Activated T-cell treated with anti-CD3 and anti-CD28 coated beads, Interleukin-2, amount 50 U/mL, for 4 hours (primary cell): ENCODE measurements at regions not wholly inside any gene's neighbourhood (a gene's known extent, or its start where the extent isn't known, plus 50 kb on each side); places are given as distances from the start of the nearest gene placed in this dataset.
"Not testable (repeated sequence)": the region's sequence is repeated elsewhere in the genome, so short reads cannot be mapped to it uniquely, and the experiment has no call there.

Experiments used
- ATAC-seq, 2 donors: fragments of 200-7000 bp; cut with Tn5 transposase; one replicate each; pipeline ENCODE4 v1.10.0; 2021
- DNase-seq: peaks from one replicate; pipeline ENCODE4 v3.0.0-alpha.2; 2020
- H3K27me3 Mint-ChIP-seq: one replicate; pipeline ENCODE4 v1.8.0; 2021; ENCODE audit warnings: low read depth, mixed read lengths
- H3K36me3 Mint-ChIP-seq: one replicate; pipeline ENCODE4 v1.8.0; 2022; ENCODE audit warnings: mixed read lengths; ENCODE audit not compliant: insufficient read depth
- H3K4me1 Mint-ChIP-seq: one replicate; pipeline ENCODE4 v1.8.0; 2021; ENCODE audit warnings: low read depth, mixed read lengths
- H3K4me3 Mint-ChIP-seq: one replicate; pipeline ENCODE4 v1.8.0; 2021; ENCODE audit warnings: mild to moderate bottlenecking, moderate library complexity, mixed read lengths
- H3K9me3 Mint-ChIP-seq: one replicate; pipeline ENCODE4 v1.8.0; 2021; ENCODE audit warnings: mixed read lengths

DNA sequence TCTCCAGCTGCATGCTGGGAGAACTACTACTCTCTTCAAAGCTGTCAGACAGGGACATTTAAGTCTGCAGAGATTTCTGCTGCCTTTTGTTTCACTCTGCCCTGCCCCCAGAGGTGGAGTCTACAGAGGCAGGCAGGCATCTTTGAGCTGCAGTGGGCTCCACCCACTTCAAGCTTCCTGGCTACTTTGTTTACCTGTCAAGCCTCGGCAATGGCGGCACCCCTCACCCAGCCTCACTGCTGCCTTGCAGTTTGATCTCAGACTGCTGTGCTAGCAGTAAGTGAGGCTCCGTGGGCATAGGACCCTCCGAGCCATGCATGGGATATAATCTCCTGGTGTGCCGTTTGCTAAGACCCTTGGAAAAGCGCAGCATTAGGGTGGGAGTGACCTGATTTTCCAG, 61.7 kb downstream of the DMRTA1 start:
- H3K4me3 Mint-ChIP-seq, DNase-seq, H3K9me3 Mint-ChIP-seq, ATAC-seq, H3K4me1 Mint-ChIP-seq, H3K27me3 Mint-ChIP-seq, H3K36me3 Mint-ChIP-seq: not testable (repeated sequence)

DNA sequence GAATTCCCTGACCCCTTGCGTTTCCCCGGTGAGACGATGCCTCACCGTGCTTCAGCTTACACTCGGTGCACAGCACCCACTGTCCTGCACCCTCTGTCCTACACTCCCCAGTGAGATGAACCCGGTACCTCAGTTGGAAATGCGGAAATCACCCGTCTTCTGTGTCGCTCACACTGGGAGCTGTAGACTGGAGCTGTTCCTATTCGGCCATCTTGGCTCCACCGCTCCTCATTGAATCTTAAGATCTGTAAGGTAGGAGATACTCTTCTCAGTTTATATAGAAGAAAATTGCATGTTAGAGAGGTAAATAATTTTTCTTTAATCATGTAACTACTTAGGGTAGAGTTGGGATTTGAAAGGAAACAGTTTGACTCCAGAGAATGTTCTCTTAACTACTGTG, 62.2 kb downstream of the DMRTA1 start:
- no peak overlapping the region for H3K4me3 Mint-ChIP-seq
- no peak for DNase-seq
- H3K36me3 Mint-ChIP-seq: no peaks in the 10 kb centered on the region
- no peak for ATAC-seq
- H3K27me3 Mint-ChIP-seq: peaks cover 5% of the 10 kb centered on the region
- H3K4me1 Mint-ChIP-seq: no peaks in the 10 kb centered on the region
- no peaks in the 10 kb centered on the region for H3K9me3 Mint-ChIP-seq

DNA sequence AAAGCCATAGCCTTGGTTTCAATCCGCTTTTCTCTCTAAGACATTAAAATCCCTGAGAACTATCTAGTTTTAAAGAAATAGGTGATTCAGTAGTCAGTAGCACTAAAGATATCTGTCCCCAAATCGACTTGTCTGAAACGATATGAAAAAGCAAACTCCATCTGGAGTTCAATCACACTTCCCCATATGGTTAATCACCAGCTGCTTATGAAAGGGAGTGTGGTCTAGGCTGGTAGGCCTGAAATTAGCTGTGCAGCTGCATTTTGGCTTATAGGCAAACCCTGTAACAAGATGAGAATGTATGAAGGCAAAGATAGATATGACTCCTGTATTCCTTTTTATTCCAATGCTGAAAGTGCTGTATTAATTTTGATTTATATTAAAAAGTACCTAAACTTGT, 65.9 kb downstream of the DMRTA1 start:
- peaks cover 2% of the 10 kb centered on the region for H3K27me3 Mint-ChIP-seq
- H3K36me3 Mint-ChIP-seq: no peaks in the 10 kb centered on the region

DNA sequence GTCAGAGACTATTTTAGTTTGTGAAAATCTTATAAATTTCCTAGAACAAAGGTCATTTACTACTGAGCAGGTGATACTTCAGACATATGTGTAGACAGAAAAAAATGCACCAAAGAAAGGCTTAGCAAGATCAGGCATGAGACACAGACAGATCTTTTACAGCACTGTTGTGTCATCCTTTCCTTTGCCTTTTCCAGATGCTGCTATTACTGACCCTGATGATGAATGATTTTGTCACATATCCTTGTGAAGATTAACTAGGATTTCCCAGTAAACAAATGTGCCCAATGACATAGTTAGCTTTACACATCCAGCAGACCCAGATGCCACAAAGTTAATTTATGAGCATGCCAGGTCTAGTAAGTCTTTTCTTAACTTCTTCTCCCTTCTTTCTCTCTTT, 68.2 kb downstream of the DMRTA1 start:
- DNase-seq (no peak), ATAC-seq (no peak)
- H3K9me3 Mint-ChIP-seq: no peaks in the 10 kb centered on the region
- H3K4me1 Mint-ChIP-seq: no peaks in the 10 kb centered on the region
- no peak overlapping the region for H3K4me3 Mint-ChIP-seq
- H3K27me3 Mint-ChIP-seq: no peaks in the 10 kb centered on the region
- H3K36me3 Mint-ChIP-seq: no peaks in the 10 kb centered on the region

More for the DNA sequence above, 65.9 kb downstream of the DMRTA1 start:
- DNase-seq (no peak), ATAC-seq (no peak)
- no peaks in the 10 kb centered on the region for H3K9me3 Mint-ChIP-seq
- no peak overlapping the region for H3K4me3 Mint-ChIP-seq
- no peaks in the 10 kb centered on the region for H3K4me1 Mint-ChIP-seq

DNA sequence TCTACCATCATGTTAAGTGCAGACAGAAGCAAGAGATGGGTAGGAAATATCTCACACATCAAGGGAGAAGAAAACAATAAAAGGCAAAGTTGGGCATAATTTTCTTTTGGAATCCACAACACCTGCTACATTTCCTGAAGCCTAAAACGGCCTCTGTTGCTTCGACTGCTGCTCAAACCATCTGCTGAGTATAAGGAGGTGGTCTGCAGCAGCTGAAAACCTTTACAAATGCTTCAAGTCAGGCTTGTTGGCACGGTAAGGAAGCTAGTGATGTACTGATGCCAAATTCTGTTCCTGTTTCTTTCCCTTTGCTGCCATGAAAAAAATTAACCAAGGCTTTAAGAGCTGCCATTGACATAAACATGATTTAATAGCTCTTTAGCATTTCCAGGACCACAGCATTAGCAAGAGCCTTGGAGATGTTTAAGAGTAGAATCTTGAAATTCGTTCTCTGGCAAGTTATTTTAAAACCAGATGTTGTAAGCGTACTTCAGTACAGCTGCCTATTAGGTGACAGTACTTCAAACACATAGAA, 75.6 kb downstream of the DMRTA1 start:
- no peaks in the 10 kb centered on the region for H3K36me3 Mint-ChIP-seq
- no peaks in the 10 kb centered on the region for H3K4me1 Mint-ChIP-seq
- H3K9me3 Mint-ChIP-seq: no peaks in the 10 kb centered on the region
- ATAC-seq (no peak), DNase-seq (no peak)
- H3K4me3 Mint-ChIP-seq: no peak overlapping the region
- no peaks in the 10 kb centered on the region for H3K27me3 Mint-ChIP-seq

DNA sequence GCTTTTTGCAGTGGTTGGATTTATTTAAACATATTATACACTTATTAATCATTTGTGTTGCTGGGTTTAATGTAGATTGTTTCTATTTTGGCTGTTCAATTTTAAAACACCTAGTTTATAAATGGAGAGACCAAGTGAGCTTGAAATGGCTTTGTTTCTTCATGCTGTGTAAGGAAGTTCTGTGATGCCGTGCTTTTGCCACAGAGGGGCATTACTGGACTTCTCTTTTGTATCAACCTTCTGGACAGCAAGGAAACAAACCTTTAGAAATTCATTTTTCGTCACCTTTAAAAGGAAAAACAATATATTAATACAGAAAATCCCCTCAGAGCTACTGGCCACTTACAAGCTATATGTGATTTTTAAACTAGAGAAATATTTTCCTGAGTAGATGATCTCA, 81.9 kb downstream of the DMRTA1 start:
- no peaks in the 10 kb centered on the region for H3K36me3 Mint-ChIP-seq
- H3K27me3 Mint-ChIP-seq: no peaks in the 10 kb centered on the region
- no peak overlapping the region for H3K4me3 Mint-ChIP-seq
- no peaks in the 10 kb centered on the region for H3K9me3 Mint-ChIP-seq
- no peak for ATAC-seq
- no peaks in the 10 kb centered on the region for H3K4me1 Mint-ChIP-seq
- DNase-seq: no peak

DNA sequence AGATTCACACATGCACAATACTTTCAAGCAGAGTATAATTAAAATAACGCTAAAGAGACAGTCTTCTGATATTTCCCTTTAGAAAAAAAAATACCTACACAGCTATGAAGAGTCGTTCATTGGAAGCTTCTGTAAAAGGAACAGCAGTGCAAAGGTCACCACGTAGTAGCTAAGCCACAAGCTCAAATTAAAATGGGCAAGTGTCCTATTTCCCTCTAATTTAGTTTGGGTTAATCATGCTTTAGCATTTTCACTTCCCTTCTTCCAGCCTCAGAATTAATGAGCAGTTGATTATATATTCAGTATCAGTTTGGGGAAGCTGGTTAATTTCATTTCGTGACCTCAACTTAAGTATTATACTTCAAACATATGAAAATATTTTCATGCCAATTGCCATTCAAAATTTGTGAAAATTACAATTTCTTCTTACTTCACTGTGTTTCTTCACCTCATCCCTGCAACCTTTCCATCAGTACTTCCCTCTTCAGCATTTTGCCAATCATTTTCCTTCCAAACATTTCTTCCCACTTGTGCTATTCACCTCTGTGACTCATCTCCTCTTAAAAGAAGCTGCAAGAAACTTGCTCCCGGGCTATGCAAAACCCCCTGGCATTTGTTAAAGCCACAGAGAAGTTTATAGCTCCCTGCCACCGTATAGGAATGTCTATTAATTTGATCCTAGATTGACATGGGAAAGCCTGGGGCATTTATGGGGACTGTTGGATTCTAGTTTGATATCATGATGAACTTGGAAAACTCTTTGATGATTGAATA, 83.0 kb downstream of the DMRTA1 start:
- no peak for ATAC-seq
- Mint-ChIP-seq H3K4me1 (no peaks in the 10 kb centered on the region), H3K36me3 (no peaks in the 10 kb centered on the region), H3K9me3 (no peaks in the 10 kb centered on the region), H3K4me3 (no peak overlapping the region), H3K27me3 (no peaks in the 10 kb centered on the region)
- no peak for DNase-seq

DNA sequence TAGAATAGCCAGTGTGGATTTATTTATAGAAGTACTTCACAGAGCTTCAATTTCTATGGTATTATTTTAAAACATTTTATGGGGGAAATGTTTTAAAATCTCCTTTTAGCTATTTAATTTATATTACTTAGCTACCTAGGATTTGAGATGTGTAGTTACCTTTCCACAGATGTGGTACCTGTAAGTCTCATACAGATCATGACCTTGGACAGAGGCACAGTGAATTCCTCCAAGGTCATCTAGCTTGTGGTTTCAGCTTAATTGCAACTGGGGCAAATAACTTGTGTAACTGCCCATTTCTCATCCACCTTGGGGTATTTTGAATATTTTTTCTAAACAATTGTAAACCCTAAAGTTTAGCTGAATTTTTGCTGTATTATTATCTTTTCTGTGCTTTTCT, 89.2 kb downstream of the DMRTA1 start:
- H3K27me3 Mint-ChIP-seq: no peaks in the 10 kb centered on the region
- H3K36me3 Mint-ChIP-seq: no peaks in the 10 kb centered on the region
- no peak for ATAC-seq

DNA sequence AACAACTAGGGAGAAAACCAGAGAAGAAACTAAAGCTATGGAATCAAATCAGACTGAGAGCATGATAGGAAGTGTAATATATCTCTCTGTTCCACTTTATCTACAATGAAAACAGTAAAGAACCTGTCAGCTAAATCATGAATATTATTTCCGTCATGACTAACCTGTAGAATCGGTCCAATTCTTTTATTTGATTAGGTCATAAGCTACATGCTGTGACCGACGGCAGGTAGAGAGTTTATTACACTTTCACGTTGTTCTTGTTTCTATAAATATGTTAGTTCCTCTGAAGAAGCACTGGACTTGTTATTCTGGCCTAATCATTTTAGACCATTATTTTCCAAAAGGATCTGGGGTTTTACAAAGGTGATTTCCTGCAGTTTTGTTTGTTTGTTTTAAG, 91.1 kb downstream of the DMRTA1 start:
- Mint-ChIP-seq H3K27me3 (no peaks in the 10 kb centered on the region), H3K36me3 (no peaks in the 10 kb centered on the region), H3K4me1 (no peaks in the 10 kb centered on the region), H3K4me3 (no peak overlapping the region), H3K9me3 (no peaks in the 10 kb centered on the region)
- no peak for ATAC-seq
- no peak for DNase-seq

More for the DNA sequence above, 89.2 kb downstream of the DMRTA1 start:
- Mint-ChIP-seq H3K9me3 (no peaks in the 10 kb centered on the region), H3K4me3 (no peak overlapping the region), H3K4me1 (no peaks in the 10 kb centered on the region)
- DNase-seq: no peak

DNA sequence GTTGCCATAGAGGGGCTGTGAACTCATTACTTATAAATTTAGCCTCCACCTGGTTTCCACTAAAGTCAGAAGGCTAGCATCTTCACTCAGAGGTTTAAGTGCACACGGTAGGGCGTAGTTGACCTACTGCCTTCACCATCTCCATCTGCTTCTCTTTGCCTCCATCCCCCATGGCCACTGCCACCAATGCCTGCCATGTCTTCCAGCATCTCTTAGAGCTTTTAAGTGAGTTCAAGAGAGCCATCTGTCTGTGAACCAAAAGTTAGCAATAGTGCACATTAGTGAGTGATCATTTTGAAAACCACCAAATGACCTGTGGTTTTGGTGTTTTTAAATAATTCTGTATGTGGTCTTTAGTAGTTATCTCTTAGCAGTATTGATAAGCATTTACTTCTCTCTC, 102.0 kb downstream of the DMRTA1 start:
- no peak for ATAC-seq
- H3K27me3 Mint-ChIP-seq: no peaks in the 10 kb centered on the region
- no peaks in the 10 kb centered on the region for H3K4me1 Mint-ChIP-seq
- H3K9me3 Mint-ChIP-seq: no peaks in the 10 kb centered on the region
- DNase-seq: no peak
- no peaks in the 10 kb centered on the region for H3K36me3 Mint-ChIP-seq
- H3K4me3 Mint-ChIP-seq: no peak overlapping the region

DNA sequence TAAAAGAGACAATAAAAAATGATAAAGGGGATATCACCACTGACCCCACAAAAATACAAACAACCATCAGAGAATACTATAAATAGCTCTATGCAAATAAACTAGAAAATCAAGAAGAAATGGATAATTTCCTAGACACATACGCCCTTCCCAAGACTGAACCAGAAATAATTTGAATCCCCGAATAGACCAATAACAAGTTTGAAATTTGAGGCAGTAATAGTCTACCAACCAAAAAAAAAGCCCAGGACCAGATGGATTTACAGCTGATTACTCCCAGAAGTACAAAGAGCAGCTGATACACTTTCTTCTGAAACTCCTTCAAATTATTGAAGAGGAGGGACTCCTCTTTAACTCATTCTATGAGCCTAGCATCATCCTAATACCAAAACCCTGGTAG, 128.1 kb downstream of the DMRTA1 start:
- Mint-ChIP-seq H3K4me1 (no peaks in the 10 kb centered on the region), H3K36me3 (no peaks in the 10 kb centered on the region), H3K27me3 (no peaks in the 10 kb centered on the region), H3K4me3 (no peak overlapping the region), H3K9me3 (peaks cover 42% of the 10 kb centered on the region)
- DNase-seq (no peak), ATAC-seq (no peak)

DNA sequence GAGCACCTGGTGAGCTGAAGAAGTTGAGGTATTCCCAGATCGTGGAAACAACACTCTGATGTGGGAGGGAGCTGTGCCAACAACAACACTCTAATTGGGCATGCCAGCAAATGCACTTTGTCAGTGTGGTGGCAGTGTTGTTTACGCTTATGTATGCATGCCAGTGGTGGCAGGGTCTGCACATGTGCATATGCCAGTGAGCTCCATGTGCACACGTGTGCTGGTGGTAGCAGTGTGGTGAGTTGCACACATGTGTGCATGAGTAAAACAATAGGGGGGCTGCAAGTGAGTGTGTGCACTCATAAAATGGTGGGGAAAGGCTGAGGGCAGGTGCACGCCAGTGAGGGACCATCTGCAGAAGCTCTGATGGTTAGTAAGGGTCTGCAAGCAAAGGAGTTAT, 134.2 kb downstream of the DMRTA1 start:
- ATAC-seq (no peak), DNase-seq (no peak)
- Mint-ChIP-seq H3K4me1 (no peaks in the 10 kb centered on the region), H3K27me3 (no peaks in the 10 kb centered on the region), H3K36me3 (no peaks in the 10 kb centered on the region), H3K9me3 (peaks cover 28% of the 10 kb centered on the region), H3K4me3 (no peak overlapping the region)

DNA sequence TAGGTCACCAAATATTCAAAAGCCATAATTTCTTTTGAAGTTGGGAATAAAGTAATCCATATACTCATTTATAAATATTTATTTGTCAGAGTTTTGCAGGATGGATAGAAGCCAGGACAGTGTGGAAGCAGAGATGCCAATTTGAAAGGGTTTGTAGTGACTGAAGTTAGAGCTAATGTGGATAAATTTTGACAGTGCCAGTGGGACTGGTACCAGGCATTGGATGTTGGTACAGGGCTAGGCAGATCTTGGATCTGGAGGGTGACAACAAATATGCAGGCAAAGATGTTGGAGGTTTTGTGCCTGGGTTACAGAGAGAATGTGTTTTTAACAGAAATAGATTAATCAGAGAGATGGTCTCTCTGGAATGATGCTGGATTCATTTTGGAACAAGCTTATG, 135.6 kb downstream of the DMRTA1 start:
- H3K9me3 Mint-ChIP-seq: peaks cover 26% of the 10 kb centered on the region
- no peaks in the 10 kb centered on the region for H3K4me1 Mint-ChIP-seq
- no peak overlapping the region for H3K4me3 Mint-ChIP-seq

DNA sequence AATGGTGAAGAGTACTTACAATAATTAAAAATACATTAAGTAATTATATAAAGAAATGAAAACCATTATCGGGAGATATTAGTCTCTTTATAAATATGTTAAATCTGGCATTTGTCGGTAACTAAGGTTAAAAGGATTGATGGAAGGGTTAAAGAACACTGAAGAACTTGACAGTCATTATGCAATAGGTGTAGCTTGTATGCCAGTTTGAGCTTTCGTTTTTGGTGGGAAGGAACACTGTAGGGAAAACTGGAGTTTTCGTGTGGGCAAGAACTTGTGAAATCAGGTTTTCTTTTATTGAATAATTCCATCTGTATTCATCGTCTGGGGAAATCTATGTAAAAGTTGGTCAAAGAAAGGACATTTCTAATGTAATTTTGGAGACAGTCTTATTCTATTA, 142.3 kb downstream of the DMRTA1 start:
- H3K36me3 Mint-ChIP-seq: no peaks in the 10 kb centered on the region
- no peak for ATAC-seq
- no peak for DNase-seq
- H3K9me3 Mint-ChIP-seq: no peaks in the 10 kb centered on the region
- no peak overlapping the region for H3K4me3 Mint-ChIP-seq
- no peaks in the 10 kb centered on the region for H3K27me3 Mint-ChIP-seq
- H3K4me1 Mint-ChIP-seq: no peaks in the 10 kb centered on the region

More for the DNA sequence above, 135.6 kb downstream of the DMRTA1 start:
- ATAC-seq (no peak), DNase-seq (no peak)
- H3K36me3 Mint-ChIP-seq: no peaks in the 10 kb centered on the region
- no peaks in the 10 kb centered on the region for H3K27me3 Mint-ChIP-seq

DNA sequence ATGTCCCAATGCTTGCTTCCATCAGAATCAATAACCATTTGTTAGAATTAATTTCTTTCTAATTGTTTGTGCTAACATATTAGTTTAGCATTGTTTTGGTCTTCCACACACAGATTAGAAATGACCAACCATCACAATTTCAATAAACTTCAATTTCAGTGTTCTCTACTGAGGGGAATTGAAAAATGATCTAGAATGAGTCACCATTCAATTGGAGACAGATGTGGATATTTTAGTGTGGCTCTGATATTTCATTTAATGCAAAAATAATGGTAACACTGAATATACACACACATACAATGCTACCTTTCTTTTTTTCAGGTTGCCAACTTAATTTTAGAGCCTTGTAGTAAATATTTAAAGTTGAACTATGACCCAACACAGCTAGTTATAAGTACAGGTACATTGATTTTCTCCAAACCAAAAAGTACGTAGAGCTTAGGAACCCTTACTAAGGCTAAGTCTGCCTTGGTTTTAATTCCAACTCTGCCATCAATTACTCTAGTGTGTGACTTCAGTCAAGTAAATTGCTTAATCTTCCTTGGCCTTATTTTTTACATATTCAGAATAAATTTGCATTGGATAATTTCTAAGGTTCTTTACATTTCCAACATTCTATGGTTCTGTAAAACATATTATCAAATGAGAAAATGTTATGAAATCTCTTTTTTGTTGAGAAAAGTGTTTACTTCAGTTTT, 143.9 kb downstream of the DMRTA1 start:
- Mint-ChIP-seq H3K4me3 (no peak overlapping the region), H3K36me3 (no peaks in the 10 kb centered on the region), H3K4me1 (no peaks in the 10 kb centered on the region), H3K27me3 (no peaks in the 10 kb centered on the region), H3K9me3 (no peaks in the 10 kb centered on the region)
- DNase-seq: no peak
- ATAC-seq: no peak
